ENCODE measurements at regions not wholly inside any gene's neighbourhood (a gene's known extent, or its start where the extent isn't known, plus 50 kb on each side); places are given as distances from the start of the nearest gene placed in this dataset.

DNA sequence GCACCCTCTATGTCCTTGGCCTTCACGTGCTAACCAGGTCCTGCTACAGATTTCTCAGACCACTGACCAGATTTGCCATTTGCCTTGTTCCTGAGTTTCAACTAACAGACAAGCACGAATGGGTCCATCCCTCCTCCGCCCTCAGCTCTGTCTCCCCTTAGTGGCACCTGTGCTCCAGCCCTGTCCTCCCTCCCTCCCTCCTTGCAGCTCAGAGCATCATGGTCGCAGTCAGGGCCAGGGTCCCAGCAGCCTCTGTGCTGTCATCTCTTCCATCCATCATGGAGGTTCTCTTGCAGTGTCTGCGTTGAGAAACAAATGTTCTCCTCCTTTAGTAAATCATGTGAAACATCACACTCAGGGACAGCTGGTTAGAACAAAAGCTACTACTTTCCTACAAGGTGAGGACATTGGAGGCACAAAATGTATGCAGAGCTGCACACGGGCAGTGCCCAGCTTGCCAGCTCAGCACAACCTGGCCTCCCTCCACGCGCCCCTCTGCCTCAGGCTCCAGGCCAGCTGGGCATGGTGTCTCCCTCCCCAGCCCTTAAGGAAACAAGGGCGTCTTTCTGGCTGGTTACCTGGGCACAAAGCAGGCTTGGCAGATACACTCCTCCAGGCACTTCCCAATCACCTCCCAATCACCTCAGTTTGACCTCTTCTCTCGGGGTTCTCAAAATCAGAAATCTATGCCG is 79.5 kb upstream of the ATP6AP2 start:
- TF ChIP-seq, protein P1, sequence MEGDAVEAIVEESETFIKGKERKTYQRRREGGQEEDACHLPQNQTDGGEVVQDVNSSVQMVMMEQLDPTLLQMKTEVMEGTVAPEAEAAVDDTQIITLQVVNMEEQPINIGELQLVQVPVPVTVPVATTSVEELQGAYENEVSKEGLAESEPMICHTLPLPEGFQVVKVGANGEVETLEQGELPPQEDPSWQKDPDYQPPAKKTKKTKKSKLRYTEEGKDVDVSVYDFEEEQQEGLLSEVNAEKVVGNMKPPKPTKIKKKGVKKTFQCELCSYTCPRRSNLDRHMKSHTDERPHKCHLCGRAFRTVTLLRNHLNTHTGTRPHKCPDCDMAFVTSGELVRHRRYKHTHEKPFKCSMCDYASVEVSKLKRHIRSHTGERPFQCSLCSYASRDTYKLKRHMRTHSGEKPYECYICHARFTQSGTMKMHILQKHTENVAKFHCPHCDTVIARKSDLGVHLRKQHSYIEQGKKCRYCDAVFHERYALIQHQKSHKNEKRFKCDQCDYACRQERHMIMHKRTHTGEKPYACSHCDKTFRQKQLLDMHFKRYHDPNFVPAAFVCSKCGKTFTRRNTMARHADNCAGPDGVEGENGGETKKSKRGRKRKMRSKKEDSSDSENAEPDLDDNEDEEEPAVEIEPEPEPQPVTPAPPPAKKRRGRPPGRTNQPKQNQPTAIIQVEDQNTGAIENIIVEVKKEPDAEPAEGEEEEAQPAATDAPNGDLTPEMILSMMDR (IDR thresholded peaks at IDR 0.05), result no peak
- Histone ChIP-seq H3K9ac (ENCODE audit: low read depth in 2 of 2, low read length in 2 of 2) (no peak overlapping the region), H3K9me3 (no peaks in the 10 kb centered on the region), H3K27ac (no peak overlapping the region), H3K27me3 (peaks cover 3% of the 10 kb centered on the region), H3K36me3 (no peaks in the 10 kb centered on the region), H3K4me1 (no peaks in the 10 kb centered on the region), H3K4me3 (no peak overlapping the region)
- DNase-seq, result no peak
- intact Hi-C loops (cut with DNase I), result no loop called here

DNA sequence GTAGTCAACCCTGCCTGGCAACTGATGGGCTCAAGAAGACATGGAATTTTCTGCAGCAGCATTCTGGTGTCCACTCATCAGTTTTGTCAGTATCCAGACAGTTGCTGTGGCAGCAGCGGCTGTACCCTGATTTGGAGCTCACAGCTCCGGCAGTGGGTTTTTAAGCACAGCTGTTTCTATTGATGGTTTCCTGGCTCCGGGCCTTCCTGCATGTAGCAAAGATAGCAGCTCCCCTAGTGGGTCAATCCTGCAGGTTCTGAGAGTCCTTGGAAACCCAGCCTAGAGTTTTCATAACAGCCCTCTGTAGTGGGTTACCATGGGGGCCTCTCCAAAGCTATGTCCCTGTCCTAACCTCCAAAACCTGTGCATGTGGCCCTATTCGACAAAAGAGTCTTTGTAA is 84.0 kb upstream of the ATP6AP2 start:
- Histone ChIP-seq H3K36me3 (no peaks in the 10 kb centered on the region), H3K27ac (no peak overlapping the region), H3K9ac (ENCODE audit: low read depth in 2 of 2, low read length in 2 of 2) (no peak overlapping the region), H3K9me3 (no peaks in the 10 kb centered on the region), H3K4me1 (no peaks in the 10 kb centered on the region), H3K27me3 (no peaks in the 10 kb centered on the region), H3K4me3 (no peak overlapping the region)
- DNase-seq, result no peak
- TF ChIP-seq, protein P1 (IDR thresholded peaks at IDR 0.05), result no peak
- intact Hi-C loops (cut with DNase I), result no loop called here

DNA sequence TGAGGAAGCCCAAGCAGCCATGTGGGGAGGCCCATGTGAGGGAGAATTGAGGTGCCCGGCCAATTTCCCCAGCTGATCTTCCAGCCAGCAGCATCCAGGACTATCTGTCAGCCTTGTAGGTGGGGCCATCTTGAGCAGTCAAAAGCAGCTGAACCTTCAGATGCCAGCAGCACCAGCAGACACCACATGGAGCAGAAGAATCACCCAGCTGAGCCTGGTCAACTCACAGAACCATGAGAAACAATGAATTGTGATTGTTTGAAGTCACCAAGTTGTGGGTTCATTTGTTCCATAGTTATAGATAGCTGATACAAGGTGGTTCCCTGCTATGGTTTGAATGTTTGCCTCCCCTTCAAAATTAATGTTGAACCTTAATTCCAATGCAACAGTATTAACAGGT is 85.1 kb upstream of the ATP6AP2 start:
- intact Hi-C loops (cut with DNase I), result no loop called here
- no peak overlapping the region for H3K27ac ChIP-seq

DNA sequence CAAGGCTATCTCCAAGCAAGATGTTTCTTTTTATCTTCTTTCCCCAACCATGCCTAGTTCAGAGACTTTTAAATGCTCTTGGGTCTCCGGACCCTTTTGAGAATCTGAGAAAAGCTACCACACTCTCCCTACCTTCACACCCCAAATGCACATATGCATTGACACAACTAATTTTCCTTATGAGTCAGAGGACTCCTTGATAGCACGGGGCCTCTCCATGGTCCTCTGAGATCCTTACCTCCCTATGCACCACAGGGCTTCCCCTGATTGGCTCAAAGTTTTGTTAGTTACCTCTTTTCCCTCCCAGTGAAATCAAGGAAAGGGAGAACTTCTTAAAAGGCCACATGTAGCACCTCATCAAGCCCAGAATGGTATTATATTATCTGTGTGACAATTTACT is 86.8 kb upstream of the ATP6AP2 start:
- no peak overlapping the region for H3K9ac ChIP-seq (ENCODE audit: low read depth in 2 of 2, low read length in 2 of 2)
- DNase-seq, result no peak
- TF ChIP-seq, protein P1 (IDR thresholded peaks at IDR 0.05), result no peak

More for the DNA sequence above, 85.1 kb upstream of the ATP6AP2 start:
- H3K36me3 ChIP-seq, result no peaks in the 10 kb centered on the region
- TF ChIP-seq, protein P1 (IDR thresholded peaks at IDR 0.05), result no peak
- H3K4me1 ChIP-seq, result no peaks in the 10 kb centered on the region
- peaks cover 3% of the 10 kb centered on the region for H3K27me3 ChIP-seq
- no peak for DNase-seq
- H3K4me3 ChIP-seq, result no peak overlapping the region
- H3K9ac ChIP-seq (ENCODE audit: low read depth in 2 of 2, low read length in 2 of 2), result no peak overlapping the region
- H3K9me3 ChIP-seq, result no peaks in the 10 kb centered on the region

DNA sequence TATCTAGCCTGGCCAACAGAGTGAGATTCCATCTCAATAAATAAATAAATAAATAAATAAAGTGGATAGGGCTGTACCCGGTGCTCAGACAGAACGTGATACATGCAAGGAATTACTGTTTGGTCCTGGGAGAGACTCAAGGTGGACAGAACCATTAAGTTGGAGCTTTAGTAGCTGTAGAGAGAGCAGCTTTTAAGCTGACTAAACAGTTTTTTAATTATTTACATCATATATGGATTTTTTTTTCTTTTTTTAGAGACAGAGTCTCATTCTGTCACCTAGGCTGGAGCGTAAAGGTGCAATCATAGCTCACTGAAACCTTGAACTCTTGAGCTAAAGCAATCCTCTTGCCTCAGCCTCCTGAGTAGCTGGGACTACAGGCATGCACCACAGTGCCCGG is 92.5 kb upstream of the ATP6AP2 start:
- no peak for DNase-seq
- TF ChIP-seq, protein P1 (IDR thresholded peaks at IDR 0.05), result no peak
- H3K36me3 ChIP-seq, result no peaks in the 10 kb centered on the region
- H3K27ac ChIP-seq, result no peak overlapping the region
- intact Hi-C loops (cut with DNase I), result no loop called here
- peaks cover 3% of the 10 kb centered on the region for H3K27me3 ChIP-seq
- no peak overlapping the region for H3K4me3 ChIP-seq
- H3K9me3 ChIP-seq, result no peaks in the 10 kb centered on the region
- no peak overlapping the region for H3K9ac ChIP-seq (ENCODE audit: low read depth in 2 of 2, low read length in 2 of 2)
- H3K4me1 ChIP-seq, result no peaks in the 10 kb centered on the region

More for the DNA sequence above, 86.8 kb upstream of the ATP6AP2 start:
- intact Hi-C loops (cut with DNase I), result no loop called here
- Histone ChIP-seq H3K27ac (no peak overlapping the region), H3K9me3 (no peaks in the 10 kb centered on the region), H3K4me3 (no peak overlapping the region), H3K27me3 (peaks cover 3% of the 10 kb centered on the region), H3K4me1 (no peaks in the 10 kb centered on the region), H3K36me3 (no peaks in the 10 kb centered on the region)
